HG02870 (cell line): ENCODE measurements at regions not wholly inside any gene's neighbourhood (a gene's known extent, or its start where the extent isn't known, plus 50 kb on each side); places are given as distances from the start of the nearest gene placed in this dataset.
"Not testable (repeated sequence)": the region's sequence is repeated elsewhere in the genome, so short reads cannot be mapped to it uniquely, and the experiment has no call there.

ENCODE experiments used
- ATAC-seq: cut with Tn5 transposase; IDR thresholded peaks from one replicate; pipeline ENCODE4 v1.9.1; 2021; ENCODE audit warnings: mild to moderate bottlenecking, moderate library complexity; ENCODE audit not compliant: unreplicated experiment

DNA sequence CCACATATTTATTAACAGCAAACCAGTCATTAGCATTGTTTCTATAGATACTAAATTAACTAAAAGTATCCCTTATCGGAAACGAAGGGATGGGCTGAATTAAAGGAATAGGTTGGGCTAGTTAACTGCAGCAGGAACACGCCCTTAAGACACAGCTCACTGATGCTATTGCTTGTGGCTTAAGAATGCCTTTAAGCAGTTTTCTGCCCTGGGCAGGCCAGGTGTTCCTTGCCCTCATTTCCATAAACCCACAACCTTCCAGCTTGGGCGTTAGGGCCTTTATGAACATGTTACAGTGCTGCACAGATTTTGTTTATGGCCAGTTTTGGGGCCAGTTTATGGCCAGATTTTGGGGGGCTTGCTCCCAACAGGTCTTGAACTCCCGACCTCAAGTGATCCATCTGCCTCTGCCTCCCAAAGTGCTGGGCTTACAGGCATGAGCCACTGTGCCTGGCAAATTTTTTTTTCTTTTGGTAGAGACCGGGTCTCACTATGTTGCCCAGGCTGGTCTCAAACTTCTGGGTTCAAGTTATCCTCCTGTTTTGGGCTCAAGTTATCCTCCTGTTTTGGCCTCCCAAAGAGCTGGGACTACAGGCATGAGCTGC, 90.1 kb upstream of the GRIN2A start:
- not testable (repeated sequence) for ATAC-seq

DNA sequence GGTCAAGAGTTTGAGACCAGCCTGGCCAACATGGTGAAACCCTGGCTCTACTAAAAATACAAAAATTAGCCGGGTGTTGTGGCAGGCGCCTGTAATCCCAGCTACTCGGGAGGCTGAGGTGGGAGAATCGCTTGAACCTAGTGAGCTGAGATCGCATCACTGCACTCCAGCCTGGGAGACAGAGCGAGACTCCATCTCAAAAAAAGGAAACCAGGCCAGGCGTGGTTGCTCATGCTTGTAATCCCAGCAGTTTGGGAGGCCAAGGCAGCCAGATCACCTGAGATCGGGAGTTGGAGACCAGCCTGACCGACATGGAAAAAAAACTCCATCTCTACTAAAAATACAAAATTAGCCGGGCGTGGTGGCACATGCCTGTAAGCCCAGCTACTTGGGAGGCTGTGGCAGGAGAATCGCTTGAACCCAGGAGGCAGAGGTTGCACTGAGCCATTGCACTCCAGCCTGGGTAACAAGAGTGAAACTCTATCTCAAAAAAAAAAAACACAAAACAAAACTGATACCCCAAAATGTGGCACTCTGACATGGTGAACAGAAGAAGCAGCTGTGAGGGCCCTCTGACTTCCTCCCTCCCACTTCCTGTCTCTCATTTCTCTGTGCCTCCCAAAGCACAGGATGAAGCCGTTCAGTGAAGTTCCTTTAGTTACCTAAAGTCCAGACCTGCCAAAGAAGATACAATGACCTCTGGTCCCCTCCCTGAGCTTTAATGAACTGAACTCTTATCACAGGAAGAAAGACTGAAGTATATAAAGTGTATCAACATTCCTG, 93.2 kb upstream of the GRIN2A start:
- peak; percentile 87 for ATAC-seq

DNA sequence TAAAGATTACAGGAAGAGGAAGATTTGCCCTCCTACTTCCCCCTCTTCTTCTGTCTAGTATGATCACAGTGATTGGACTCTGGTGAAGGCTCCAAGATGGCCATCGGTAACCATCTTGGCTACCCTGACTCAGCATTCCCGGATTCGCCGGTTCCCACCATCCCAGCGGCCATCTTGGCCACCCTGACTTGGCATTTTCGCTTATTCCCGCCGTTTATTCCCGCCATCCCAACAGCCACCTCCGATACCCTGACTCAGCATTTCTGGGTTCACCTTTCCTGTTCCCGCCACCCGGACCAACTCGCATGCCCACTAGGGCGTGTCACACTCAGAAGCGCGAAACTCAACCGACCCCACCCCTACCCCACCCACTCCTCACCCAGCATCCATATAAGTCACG, 95.4 kb upstream of the GRIN2A start:
- no peak for ATAC-seq

DNA sequence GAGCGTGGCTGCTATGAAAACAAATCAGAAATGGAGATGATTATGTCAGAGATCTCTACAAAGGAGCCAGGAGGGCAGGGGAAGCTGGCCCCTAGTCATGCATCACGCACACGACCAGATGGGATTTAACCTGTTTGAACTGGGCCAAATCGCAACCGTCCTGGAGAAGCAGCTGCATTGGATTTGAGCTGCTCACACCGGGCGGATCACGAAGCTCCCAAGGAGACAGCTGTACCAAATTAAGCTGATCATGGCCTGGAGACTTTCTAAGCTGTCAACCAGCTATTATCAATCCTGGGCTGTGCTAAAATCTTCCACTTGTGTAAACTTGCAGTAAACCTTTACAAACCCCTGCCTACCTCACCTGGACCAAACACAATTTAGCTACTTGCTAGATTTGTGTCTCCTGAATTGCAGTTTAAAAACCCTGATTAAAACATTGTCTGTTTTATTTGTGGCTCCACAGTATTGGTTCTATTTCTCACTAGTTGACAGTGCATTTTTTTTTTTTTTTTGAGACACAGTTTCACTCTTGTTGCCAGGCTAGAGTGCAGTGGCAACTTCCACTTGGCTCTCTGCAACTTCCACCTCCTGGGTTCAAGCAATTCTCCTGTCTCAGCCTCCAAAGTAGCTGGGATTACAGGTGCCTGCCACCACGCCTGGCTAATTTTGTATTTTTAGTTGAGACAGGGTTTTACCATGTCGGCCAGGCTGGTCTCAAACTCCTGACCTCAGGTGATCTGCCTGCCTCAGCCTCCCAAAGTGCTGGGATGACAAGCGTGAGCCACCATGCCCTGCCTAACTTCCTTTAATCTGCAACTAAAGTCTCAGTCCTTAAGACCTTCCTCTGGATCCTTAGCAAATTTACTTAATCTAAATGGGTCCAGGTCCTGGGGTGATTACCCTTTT, 98.3 kb upstream of the GRIN2A start:
- ATAC-seq: no peak

DNA sequence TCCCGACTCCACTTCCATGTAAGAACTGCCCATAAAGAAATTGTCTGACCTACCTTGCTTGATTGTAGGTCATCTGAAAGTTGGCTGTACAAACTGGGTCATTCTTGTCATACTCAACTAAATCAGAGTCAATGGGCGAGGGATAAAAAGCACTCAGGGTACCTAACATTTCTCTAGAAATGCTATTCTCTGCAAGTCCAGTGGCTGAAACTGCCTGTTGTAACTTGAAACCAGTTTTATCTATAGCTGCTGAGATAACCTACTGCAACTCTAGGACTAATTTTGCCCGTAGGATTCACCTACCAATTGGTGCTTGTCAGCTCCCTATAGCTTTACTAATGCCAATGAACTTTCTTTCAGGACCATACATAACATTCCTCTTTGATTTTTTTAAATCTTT, 100.1 kb upstream of the GRIN2A start:
- ATAC-seq: no peak

DNA sequence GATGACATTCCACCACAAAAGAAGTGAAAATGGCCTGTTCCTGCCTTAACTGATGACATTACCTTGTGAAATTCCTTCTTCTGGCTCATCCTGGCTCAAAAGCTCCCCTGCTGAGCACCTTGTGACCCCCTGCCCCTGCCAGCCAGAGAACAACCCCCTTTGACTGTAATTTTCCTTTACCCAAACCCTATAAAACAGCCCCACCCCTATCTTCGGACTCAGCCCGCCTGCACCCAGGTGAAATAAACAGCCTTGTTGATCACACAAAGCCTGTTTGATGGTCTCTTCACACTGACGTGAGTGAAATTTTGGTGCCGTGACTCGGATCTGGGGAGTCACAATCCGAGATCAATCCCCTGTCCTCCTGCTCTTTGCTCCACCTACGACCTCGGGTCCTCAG, 101.0 kb upstream of the GRIN2A start:
- ATAC-seq: not testable (repeated sequence)

DNA sequence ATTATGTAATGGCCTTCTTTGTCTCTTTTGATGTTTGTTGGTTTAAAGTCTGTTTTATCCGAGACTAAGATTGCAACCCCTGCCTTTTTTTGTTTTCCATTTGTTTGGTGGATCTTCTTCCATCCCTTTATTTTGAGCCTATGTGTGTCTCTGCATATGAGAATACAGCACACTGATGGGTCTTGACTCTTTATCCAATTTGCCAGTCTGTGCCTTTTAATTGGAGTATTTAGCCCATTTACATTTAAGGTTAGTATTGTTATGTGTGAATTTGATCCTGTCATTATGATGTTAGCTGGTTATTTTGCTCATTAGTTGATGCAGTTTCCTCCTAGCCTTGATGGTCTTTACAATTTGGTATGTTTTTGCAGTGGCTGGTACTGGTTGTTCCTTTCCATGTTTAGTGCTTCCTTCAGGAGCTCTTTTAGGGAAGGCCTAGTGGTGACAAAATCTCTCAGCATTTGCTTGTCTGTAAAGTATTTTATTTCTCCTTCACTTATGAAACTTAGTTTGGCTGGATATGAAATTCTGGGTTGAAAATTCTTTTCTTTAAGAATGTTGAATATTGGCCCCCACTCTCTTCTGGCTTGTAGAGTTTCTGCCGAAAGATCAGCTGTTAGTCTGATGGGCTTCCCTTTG, 95.3 kb upstream of the ATF7IP2 start:
- not testable (repeated sequence) for ATAC-seq

DNA sequence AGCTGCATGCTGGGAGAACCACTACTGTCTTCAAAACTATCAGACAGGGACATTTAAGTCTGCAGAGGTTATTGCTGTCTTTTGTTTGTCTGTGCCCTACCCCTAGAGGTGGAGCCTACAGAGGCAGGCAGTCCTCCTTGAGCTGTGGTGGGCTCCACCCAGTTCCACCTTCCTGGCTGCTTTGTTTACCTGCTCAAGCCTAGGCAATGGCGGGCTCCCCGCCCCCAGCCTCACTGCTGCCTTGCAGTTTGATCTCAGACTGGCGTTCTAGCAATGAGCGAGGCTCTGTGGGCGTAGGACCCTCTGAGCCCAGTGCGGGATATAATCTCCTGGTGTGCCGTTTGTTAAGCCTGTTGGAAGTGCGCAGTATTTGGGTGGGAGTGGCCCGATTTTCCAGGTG, 93.7 kb upstream of the ATF7IP2 start:
- not testable (repeated sequence) for ATAC-seq

DNA sequence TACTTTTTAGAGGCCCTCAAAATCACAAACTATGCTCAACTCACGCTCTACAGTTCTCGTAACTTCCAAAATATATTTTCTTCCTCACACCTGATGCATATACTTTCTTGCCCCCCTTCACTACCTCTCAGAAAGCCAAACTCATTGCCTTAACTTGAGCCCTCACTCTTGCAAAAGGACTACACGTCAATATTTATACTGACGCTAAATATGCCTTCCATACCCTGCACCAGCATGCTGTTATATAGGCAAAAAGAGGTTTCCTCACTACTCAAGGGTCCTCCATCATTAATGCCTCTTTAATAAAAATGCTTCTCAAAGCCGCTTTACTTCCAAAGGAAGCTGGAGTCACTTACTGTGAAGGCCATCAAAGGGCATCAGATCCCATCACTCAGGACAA, 92.9 kb upstream of the ATF7IP2 start:
- not testable (repeated sequence) for ATAC-seq

DNA sequence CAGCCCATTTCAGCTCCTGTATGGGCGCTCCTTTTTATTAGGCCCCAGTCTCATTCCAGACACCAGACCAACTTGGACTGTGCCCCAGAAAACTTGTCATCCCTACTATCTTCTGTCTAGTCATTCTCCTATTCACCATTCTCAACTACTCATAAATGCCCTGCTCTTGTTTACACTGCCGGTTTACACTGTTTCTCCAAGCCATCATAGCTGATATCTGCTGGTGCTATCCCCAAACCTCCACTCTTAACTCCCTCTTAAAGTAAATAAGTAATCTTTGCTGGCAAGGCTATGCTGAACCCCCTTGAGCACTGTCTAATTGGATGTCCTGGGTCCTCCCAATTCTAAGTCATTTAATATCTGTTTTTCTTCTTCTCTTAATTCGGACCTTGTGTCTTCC, 91.7 kb upstream of the ATF7IP2 start:
- ATAC-seq: not testable (repeated sequence)

DNA sequence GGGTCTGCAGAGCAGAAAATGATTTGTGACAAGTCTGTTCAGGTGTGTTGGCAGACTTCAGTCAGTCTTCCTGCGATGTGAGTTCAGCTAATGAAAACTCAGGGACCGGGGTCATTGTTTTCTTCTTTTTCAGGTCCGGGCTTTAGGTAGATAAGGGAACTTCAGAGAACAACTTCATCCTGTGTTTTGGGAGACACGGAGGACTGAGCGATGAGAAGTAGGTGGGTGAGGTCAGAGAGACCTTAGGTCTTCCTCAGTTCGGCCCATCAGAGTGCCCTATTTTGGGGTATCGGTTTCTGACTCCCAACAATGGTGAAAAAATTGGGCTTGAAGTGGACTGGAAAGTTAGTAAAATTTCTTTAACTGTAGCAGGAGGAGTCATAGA, 88.9 kb upstream of the ATF7IP2 start:
- ATAC-seq: peak; percentile 28

DNA sequence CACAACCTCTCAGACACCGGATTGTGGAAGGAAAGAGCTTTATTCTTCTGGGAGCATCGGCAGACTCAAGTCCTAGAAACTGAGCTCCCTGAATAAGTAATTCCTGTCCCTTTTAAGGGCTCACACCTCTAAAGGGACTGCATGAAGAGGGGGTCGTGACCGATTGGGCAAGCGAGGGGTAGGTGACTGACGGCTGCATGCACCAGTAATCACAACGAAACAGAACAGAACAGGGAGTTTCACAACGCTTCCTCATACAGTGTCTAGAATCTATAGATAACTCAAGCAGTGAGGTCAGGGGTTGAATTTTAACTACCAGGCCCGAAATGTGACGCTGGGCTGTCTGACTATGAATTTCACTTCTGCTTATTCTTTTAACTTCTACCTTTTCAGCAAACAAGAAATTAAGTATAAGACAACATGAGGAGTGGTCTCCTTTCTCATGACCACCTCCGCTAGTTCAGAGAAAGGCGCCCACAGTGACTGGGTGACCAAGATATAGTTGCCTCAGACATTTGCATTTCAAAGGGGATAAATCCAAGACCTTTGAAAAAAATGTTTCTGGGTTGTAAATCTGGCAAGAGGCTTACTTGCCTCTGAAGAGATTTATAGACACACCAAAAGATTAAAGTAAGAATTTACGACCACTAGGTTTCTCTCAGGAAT, 88.4 kb upstream of the ATF7IP2 start:
- ATAC-seq: peak; percentile 95

DNA sequence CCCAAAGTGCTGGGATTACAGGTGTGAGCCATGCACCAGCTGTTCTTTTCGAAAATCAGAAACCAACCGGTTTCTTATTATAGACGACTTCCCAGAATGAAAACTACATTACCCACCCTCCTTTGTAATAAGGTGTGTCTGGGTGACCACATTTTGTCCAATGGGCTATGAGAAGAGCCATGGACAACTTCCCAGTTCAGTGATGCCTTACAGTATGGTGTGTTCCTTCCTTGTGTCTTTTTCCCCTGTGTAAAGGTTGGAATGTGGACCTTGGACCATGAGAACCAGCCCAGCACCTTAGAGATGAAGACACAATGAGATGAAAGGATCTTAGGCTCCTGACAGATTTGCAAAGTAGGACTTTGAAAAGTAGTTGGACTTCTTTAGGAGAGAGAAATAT, 85.0 kb upstream of the ATF7IP2 start:
- no peak for ATAC-seq

DNA sequence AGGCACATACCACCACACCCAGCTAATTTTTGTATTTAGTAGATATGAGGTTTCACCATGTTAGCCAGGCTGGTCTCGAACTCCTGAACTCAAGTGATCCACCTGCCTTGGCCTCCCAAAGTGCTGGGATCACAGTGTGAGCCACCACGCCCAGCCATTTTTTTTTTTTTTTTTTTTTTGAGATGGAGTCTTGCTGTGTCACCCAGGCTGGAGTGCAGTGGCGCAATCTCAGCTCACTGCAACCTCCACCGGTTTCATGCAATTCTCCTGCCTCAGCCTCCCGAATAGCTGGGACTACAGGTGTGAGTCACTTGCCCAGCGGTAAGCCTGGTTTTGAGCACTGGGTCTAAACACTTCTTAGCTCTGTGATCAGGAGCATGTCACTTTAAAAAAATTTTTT, 84.3 kb upstream of the ATF7IP2 start:
- not testable (repeated sequence) for ATAC-seq

DNA sequence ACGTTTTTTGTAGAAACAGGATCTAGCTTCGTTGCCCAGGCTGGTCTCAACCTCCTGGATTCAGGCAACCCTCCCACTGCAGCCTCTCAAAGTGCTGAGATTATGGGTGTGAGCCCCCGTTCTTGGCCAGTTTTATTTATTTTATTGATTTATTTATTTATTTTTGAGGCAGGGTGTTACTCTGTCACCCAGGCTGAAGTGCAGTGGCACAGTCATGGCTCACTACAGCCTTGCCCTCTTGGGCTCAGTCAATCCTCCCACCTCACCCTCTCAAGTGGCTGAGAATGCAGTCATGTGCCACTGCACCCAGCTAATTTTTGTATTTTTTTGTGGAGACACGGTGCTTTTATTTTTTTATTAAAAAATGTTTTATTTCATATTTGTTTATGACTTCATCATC, 79.9 kb upstream of the ATF7IP2 start:
- no peak for ATAC-seq

DNA sequence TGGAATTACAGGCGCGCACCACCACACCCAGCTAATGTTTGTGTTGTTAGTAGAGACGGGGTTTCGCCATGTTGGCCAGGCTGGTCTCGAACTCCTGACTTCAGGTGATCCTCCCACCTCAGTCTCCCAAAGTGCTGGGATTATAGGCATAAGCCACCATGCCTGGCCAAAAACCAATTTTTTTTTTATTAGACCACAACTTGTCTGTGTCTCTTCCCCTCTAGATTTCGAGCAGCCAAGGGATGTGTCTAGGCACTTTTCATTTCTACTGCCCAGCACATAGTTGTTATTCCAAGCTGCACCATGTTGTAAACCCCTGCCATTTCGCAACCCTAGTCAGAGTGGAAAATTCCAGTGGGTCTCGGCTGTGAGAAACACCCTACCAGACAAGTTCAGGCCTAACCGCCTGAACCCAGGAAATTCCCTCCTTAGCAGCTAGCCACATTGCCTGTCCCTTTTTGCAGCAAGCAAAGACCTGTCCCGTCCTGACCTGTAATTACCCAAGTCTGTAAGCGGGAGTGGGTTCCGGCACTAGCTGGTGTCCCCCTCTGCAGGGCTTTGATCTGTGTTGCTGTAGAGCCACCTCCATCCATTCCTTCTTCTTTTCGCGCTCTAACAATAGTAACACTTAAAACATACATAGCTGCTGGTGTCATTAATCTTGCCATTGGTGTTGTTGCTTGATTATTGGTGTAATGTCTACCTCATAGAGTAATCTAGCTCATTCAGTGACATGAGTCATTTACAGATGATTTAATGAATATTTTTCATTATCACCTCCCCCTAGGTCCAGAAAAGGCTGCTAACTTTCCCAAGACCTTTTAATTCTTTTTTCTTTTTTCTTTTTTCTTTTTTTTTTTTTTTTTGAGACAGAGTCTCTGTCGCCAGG, 77.3 kb upstream of the ATF7IP2 start:
- ATAC-seq: no peak

DNA sequence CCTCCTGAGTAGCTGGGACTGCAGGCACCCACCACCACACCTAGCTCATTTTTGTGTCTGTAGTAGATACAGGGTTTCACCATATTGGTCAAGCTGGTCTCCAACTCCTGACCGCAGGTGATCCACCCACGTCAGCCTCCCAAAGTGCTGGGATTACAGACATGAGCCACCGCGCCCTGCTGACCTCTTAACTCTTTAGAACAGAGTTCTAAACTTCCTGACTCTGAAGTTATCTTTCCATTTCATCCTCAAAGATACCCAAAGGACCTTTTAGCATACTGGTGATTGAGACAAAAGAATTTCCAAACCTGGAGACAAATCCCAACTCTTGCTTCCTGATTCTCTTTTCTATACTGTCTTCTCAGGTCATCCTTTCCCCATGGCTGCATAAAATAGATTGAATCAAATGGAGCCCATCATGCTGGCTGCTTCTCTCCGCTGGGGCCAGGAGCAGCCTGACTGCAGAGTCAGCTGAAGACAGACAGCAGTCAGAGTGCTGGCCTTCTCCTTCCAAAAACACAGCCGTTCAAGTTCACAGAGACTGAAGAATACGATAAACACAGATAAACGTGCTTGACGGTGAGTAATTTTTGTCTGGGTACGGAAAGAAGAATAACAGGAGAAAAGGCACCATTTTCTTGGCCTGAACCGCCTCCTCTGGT, 76.5 kb upstream of the ATF7IP2 start:
- ATAC-seq: no peak

DNA sequence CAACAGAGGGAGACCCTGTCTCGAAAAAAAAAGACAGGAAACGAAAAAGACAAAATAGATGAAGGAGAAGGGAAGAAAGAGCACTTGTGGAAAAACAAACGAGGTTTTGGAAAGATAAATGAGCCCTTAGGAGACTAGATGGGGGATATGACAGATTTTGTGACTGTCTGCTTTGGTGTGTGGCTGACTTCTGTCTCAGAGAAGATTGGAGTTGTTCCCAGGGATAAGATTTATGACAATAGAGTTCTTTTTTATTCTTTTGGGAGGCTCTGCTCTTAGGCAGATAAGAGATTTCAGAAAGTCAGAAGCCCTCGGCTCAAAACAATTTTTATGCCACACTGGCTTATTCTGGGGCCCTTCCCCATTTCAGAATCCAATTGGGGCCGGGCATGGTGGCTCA, 73.9 kb upstream of the ATF7IP2 start:
- no peak for ATAC-seq
